Peyer's patch (tissue), 4 donors: ENCODE measurements at regions not wholly inside any gene's neighbourhood (a gene's known extent, or its start where the extent isn't known, plus 50 kb on each side); places are given as distances from the start of the nearest gene placed in this dataset.

ENCODE experiments used
- POLR2A ChIP-seq, 2 donors: fragments of 450-650 bp; IDR thresholded peaks; one replicate each; pipeline ENCODE4 v1.5.1; 2017; ENCODE audit warnings: antibody characterized with exemption in 2 of 2, mild to moderate bottlenecking in 2 of 2, moderate library complexity in 2 of 2
- TF ChIP-seq, protein P1 (sequence below), 6 experiments: fragments of 450-650 bp in 4 of 6; fragments of 200-600 bp in 2 of 6; sonication (generic) in 1 of 6; IDR thresholded peaks; one replicate each; pipeline ENCODE4 v1.5.1; 2017 to 2019; ENCODE audit warnings: antibody characterized with exemption in 6 of 6, mild to moderate bottlenecking in 3 of 6, moderate library complexity in 1 of 6

DNA sequence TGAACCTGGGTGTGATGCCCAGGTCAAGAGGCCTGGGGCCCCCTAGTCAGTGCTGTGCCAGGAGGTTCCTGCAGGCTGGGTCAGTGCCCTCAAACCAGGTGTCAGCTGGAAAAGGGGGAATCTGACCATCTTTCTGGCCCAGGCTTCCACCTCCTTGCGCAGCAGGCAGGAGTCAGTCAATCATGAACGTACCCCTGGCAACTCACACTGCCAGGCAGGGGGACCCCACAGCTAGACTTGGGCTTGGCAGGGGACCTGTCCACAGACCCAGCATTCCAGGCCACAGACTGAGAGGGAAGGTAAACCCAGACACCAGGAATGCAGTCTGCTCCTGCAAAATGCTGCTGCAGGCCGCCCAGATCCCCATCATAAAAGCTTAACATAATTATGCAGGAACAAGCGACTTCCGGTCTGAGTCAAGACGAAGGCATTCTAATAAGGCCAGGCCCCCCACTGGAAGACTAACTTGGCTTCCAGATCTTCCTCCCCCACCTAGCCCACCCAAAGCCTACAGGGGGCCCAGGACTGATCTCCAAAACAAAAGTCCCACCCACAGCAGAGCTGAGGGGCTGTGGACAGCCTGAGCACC, 156.3 kb downstream of the BCOR start:
- TF ChIP-seq, protein P1, sequence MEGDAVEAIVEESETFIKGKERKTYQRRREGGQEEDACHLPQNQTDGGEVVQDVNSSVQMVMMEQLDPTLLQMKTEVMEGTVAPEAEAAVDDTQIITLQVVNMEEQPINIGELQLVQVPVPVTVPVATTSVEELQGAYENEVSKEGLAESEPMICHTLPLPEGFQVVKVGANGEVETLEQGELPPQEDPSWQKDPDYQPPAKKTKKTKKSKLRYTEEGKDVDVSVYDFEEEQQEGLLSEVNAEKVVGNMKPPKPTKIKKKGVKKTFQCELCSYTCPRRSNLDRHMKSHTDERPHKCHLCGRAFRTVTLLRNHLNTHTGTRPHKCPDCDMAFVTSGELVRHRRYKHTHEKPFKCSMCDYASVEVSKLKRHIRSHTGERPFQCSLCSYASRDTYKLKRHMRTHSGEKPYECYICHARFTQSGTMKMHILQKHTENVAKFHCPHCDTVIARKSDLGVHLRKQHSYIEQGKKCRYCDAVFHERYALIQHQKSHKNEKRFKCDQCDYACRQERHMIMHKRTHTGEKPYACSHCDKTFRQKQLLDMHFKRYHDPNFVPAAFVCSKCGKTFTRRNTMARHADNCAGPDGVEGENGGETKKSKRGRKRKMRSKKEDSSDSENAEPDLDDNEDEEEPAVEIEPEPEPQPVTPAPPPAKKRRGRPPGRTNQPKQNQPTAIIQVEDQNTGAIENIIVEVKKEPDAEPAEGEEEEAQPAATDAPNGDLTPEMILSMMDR (IDR thresholded peaks at IDR 0.05): no peak
- TF ChIP-seq POLR2A (IDR thresholded peaks at IDR 0.05): no peak
